ENCODE measurements at regions not wholly inside any gene's neighbourhood (a gene's known extent, or its start where the extent isn't known, plus 50 kb on each side); places are given as distances from the start of the nearest gene placed in this dataset.

- no peak overlapping the region for H3K4me3 ChIP-seq (replicated peaks; ENCODE audit: low read depth, low read length)
- no peak for DNase-seq (ENCODE audit: low read depth)
- no peak for TF ChIP-seq CTCF (IDR thresholded peaks at IDR 0.05; ENCODE audit: low read length, missing control alignments)
Measured at GRCh38 chr10:62517252-62517651, 143.1 kb downstream of the ZNF365 start.

- DNase-seq (ENCODE audit: low read depth), result no peak
- no peak overlapping the region for H3K4me3 ChIP-seq (replicated peaks; ENCODE audit: low read depth, low read length)
- TF ChIP-seq CTCF (IDR thresholded peaks at IDR 0.05; ENCODE audit: low read length, missing control alignments), result no peak
Measured at GRCh38 chr10:62527019-62527827, 153.1 kb downstream of the ZNF365 start.

- no peak for DNase-seq (ENCODE audit: low read depth)
- H3K4me3 ChIP-seq (replicated peaks; ENCODE audit: low read depth, low read length), result no peak overlapping the region
- no peak for TF ChIP-seq CTCF (IDR thresholded peaks at IDR 0.05; ENCODE audit: low read length, missing control alignments)
Measured at GRCh38 chr10:62528441-62528840, 154.3 kb downstream of the ZNF365 start.

- DNase-seq (ENCODE audit: low read depth), result no peak
- TF ChIP-seq CTCF (IDR thresholded peaks at IDR 0.05; ENCODE audit: low read length, missing control alignments), result no peak
- H3K4me3 ChIP-seq (replicated peaks; ENCODE audit: low read depth, low read length), result no peak overlapping the region
Measured at GRCh38 chr10:62529396-62529795, 155.2 kb downstream of the ZNF365 start.

- TF ChIP-seq CTCF (IDR thresholded peaks at IDR 0.05; ENCODE audit: low read length, missing control alignments), result no peak
- H3K4me3 ChIP-seq (replicated peaks; ENCODE audit: low read depth, low read length), result no peak overlapping the region
- no peak for DNase-seq (ENCODE audit: low read depth)
Measured at GRCh38 chr10:62534031-62534430, 159.9 kb downstream of the ZNF365 start.

- no peak for DNase-seq (ENCODE audit: low read depth)
- H3K4me3 ChIP-seq (replicated peaks; ENCODE audit: low read depth, low read length), result no peak overlapping the region
- no peak for TF ChIP-seq CTCF (IDR thresholded peaks at IDR 0.05; ENCODE audit: low read length, missing control alignments)
Measured at GRCh38 chr10:62538606-62539005, 164.4 kb downstream of the ZNF365 start.

- H3K4me3 ChIP-seq (replicated peaks; ENCODE audit: low read depth, low read length), result no peak overlapping the region
- DNase-seq (ENCODE audit: low read depth), result peak; percentile 38
- TF ChIP-seq CTCF (IDR thresholded peaks at IDR 0.05; ENCODE audit: low read length, missing control alignments), result no peak
Measured at GRCh38 chr10:62540389-62540788, 166.2 kb downstream of the ZNF365 start.
